SIG-M5 treated with dmso at 0.1 percent for 504 hours (cell line): ENCODE measurements at regions not wholly inside any gene's neighbourhood (a gene's known extent, or its start where the extent isn't known, plus 50 kb on each side); places are given as distances from the start of the nearest gene placed in this dataset.

Experiments
- DNase-seq: peaks from one replicate; lab custom pipeline; 2025; ENCODE audit not compliant: unreplicated experiment; lab: John Stamatoyannopoulos, UW

GRCh38 chr1:187413405-187414169 is 584.8 kb downstream of the PLA2G4A start:
- no peak for DNase-seq

- DNase-seq: no peak
These were observed 586.3 kb downstream of the PLA2G4A start for GRCh38 chr1:187415065-187415464.

- DNase-seq: no peak
These were observed 588.8 kb downstream of the PLA2G4A start for GRCh38 chr1:187417520-187417919.

GRCh38 chr1:187433598-187433997 is 604.8 kb downstream of the PLA2G4A start:
- no peak for DNase-seq

GRCh38 chr1:187442603-187443002 is 613.9 kb downstream of the PLA2G4A start:
- no peak for DNase-seq

GRCh38 chr1:187443939-187444338 is 615.2 kb downstream of the PLA2G4A start:
- DNase-seq: no peak

GRCh38 chr1:187445066-187445465 is 616.3 kb downstream of the PLA2G4A start:
- no peak for DNase-seq

- no peak for DNase-seq
These were observed 622.5 kb downstream of the PLA2G4A start for GRCh38 chr1:187451238-187451637.

GRCh38 chr1:187454010-187454409 is 625.3 kb downstream of the PLA2G4A start:
- no peak for DNase-seq

- no peak for DNase-seq
These were observed 627.7 kb downstream of the PLA2G4A start for GRCh38 chr1:187456446-187456845.

- DNase-seq: no peak
These were observed 631.3 kb downstream of the PLA2G4A start for GRCh38 chr1:187460093-187460492.

- DNase-seq: no peak
These were observed 635.6 kb downstream of the PLA2G4A start for GRCh38 chr1:187464320-187464719.

- no peak for DNase-seq
These were observed 636.7 kb downstream of the PLA2G4A start for GRCh38 chr1:187465441-187465840.

- no peak for DNase-seq
These were observed 641.1 kb downstream of the PLA2G4A start for GRCh38 chr1:187469836-187470235.

- no peak for DNase-seq
These were observed 642.8 kb downstream of the PLA2G4A start for GRCh38 chr1:187471555-187471954.

- no peak for DNase-seq
These were observed 645.6 kb downstream of the PLA2G4A start for GRCh38 chr1:187474336-187474735.

- DNase-seq: no peak
These were observed 647.9 kb downstream of the PLA2G4A start for GRCh38 chr1:187476671-187477070.

GRCh38 chr1:187477103-187477502 is 648.4 kb downstream of the PLA2G4A start:
- DNase-seq: no peak

- no peak for DNase-seq
These were observed 648.8 kb downstream of the PLA2G4A start for GRCh38 chr1:187477535-187477934.

- DNase-seq: no peak
These were observed 652.9 kb downstream of the PLA2G4A start for GRCh38 chr1:187481581-187482148.

- no peak for DNase-seq
These were observed 661.5 kb downstream of the PLA2G4A start for GRCh38 chr1:187490266-187490665.

GRCh38 chr1:187491082-187491720 is 662.5 kb downstream of the PLA2G4A start:
- no peak for DNase-seq
